Stimulated activated CD4-positive, alpha-beta T cell treated with anti-CD3 and anti-CD28 coated beads, Interleukin-4, amount 100 ng/mL, for 24 hours (primary cell): ENCODE measurements at regions not wholly inside any gene's neighbourhood (a gene's known extent, or its start where the extent isn't known, plus 50 kb on each side); places are given as distances from the start of the nearest gene placed in this dataset.
"Not testable (repeated sequence)": the region's sequence is repeated elsewhere in the genome, so short reads cannot be mapped to it uniquely, and the experiment has no call there.

ENCODE experiments used
- DNase-seq: peaks from one replicate; pipeline ENCODE4 v3.0.0-alpha.2; 2020

- DNase-seq = no peak
Observed at GRCh38 chr5:116750631-116751580, 176.3 kb upstream of the SEMA6A start.

- DNase-seq = no peak
Observed at GRCh38 chr5:116747881-116748280, 173.3 kb upstream of the SEMA6A start.

GRCh38 chr5:116746668-116747067, 172.0 kb upstream of the SEMA6A start:
- no peak for DNase-seq

GRCh38 chr5:116740771-116741170, 166.1 kb upstream of the SEMA6A start:
- DNase-seq = no peak

GRCh38 chr5:116739571-116739970, 164.9 kb upstream of the SEMA6A start:
- no peak for DNase-seq

- no peak for DNase-seq
Observed at GRCh38 chr5:116738615-116739261, 164.1 kb upstream of the SEMA6A start.

- no peak for DNase-seq
Observed at GRCh38 chr5:116738239-116738614, 163.6 kb upstream of the SEMA6A start.

- DNase-seq = no peak
Observed at GRCh38 chr5:116736671-116737070, 162.0 kb upstream of the SEMA6A start.

GRCh38 chr5:116733991-116734975, 159.7 kb upstream of the SEMA6A start:
- no peak for DNase-seq

- no peak for DNase-seq
Observed at GRCh38 chr5:116732591-116732990, 158.0 kb upstream of the SEMA6A start.

- no peak for DNase-seq
Observed at GRCh38 chr5:116731432-116731831, 156.8 kb upstream of the SEMA6A start.

- DNase-seq = no peak
Observed at GRCh38 chr5:116730706-116731105, 156.1 kb upstream of the SEMA6A start.

GRCh38 chr5:116730185-116730584, 155.6 kb upstream of the SEMA6A start:
- DNase-seq = no peak

- no peak for DNase-seq
Observed at GRCh38 chr5:116727248-116727647, 152.6 kb upstream of the SEMA6A start.

GRCh38 chr5:116726180-116726579, 151.6 kb upstream of the SEMA6A start:
- not testable (repeated sequence) for DNase-seq

- no peak for DNase-seq
Observed at GRCh38 chr5:116724971-116725370, 150.3 kb upstream of the SEMA6A start.

- DNase-seq = no peak
Observed at GRCh38 chr5:116722651-116723050, 148.0 kb upstream of the SEMA6A start.

- no peak for DNase-seq
Observed at GRCh38 chr5:116719106-116719505, 144.5 kb upstream of the SEMA6A start.

- no peak for DNase-seq
Observed at GRCh38 chr5:116718317-116718716, 143.7 kb upstream of the SEMA6A start.

- DNase-seq = no peak
Observed at GRCh38 chr5:116709082-116709481, 134.5 kb upstream of the SEMA6A start.

- not testable (repeated sequence) for DNase-seq
Observed at GRCh38 chr5:116705121-116705519, 130.5 kb upstream of the SEMA6A start.

GRCh38 chr5:116703941-116704340, 129.3 kb upstream of the SEMA6A start:
- DNase-seq = no peak

- no peak for DNase-seq
Observed at GRCh38 chr5:116703328-116703727, 128.7 kb upstream of the SEMA6A start.
